Renal pelvis (tissue), 1 donor: ENCODE measurements at regions not wholly inside any gene's neighbourhood (a gene's known extent, or its start where the extent isn't known, plus 50 kb on each side); places are given as distances from the start of the nearest gene placed in this dataset.

Experiments used
- DNase-seq: peaks from one replicate; pipeline ENCODE4 v3.0.0-alpha.2; 2013

DNA sequence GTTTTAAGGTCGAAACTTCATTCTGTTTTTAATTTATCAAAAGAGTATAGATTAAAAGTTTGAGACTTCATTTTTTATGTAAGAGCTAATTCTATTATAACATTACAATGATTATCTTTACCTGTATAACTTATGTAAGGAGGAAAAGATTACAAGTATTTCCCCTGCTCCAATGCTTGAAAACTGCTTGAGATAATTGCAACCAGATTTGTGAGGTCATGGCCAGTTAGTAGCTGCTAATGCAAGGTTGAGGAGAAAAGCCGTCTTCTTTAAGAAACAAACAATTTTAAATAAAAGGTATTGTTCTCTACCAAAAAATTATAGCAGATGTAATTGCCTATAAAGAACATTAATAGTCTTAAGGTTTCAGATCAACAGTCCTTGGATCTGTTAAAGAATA is 208.3 kb upstream of the UBE2E2 start:
- no peak for DNase-seq

DNA sequence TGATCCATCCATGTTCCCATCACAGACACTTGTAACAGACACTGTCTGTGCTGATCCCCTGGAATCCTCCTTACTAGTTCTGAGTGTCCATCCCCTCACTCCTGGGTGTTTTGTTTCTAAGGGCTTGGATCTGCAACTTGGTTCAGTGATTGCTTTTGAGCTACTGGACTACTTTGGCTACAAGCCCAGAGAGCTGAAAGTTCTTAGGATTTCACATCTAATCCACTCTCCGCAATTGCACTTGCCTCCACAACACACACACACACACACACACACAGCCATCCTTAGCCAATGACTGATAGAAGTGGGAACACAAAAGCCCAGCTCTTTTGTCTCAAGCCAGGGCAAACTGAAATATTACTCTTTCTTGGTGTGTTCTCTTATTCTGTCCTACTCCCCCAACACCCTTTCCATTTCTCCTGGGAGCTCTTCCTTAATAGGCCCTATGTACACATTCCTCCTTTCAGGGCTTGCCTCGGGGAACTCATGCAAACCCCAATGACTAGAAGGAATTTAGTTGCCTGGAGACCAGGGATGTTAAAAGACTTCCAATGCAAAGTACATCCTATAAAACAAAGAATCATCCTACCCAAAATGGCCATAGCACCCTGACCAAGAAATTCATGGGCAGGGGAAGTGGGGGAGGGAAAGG is 206.1 kb upstream of the UBE2E2 start:
- DNase-seq = no peak

DNA sequence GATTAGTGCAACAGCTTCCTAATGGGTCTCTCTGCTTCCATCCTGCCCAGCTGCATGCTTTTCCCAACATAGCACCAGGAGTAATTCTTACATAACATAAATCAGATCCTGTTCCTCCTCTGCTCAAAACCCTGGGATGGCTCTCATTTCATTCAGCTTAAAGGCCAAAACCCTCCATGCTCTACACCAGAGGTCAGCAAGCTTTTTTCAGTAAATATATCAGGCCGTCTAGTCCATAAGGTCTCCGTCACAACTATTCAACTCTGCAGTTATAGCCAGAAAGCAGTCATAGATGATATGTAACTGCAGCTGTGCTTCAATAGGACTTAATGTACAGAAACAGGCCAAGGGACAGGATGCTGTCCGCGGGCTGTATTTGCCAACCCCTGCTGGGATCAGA is 202.8 kb upstream of the UBE2E2 start:
- peak; percentile 58 for DNase-seq

GRCh38 chr3:23002151-23002550 is 201.0 kb upstream of the UBE2E2 start:
- DNase-seq = no peak

- no peak for DNase-seq
These were observed 200.0 kb upstream of the UBE2E2 start for GRCh38 chr3:23002836-23003732.

- no peak for DNase-seq
These were observed 199.4 kb upstream of the UBE2E2 start for GRCh38 chr3:23003733-23004046.

GRCh38 chr3:23004971-23005370 is 198.2 kb upstream of the UBE2E2 start:
- DNase-seq = no peak

GRCh38 chr3:23017801-23018200 is 185.3 kb upstream of the UBE2E2 start:
- DNase-seq = no peak

GRCh38 chr3:23019596-23020300 is 183.4 kb upstream of the UBE2E2 start:
- no peak for DNase-seq

GRCh38 chr3:23028294-23028693 is 174.8 kb upstream of the UBE2E2 start:
- no peak for DNase-seq

- DNase-seq = no peak
These were observed 174.1 kb upstream of the UBE2E2 start for GRCh38 chr3:23029001-23029400.

GRCh38 chr3:23035927-23036640 is 167.0 kb upstream of the UBE2E2 start:
- no peak for DNase-seq

GRCh38 chr3:23036728-23037127 is 166.4 kb upstream of the UBE2E2 start:
- DNase-seq = no peak

- no peak for DNase-seq
These were observed 164.7 kb upstream of the UBE2E2 start for GRCh38 chr3:23038471-23038870.

DNA sequence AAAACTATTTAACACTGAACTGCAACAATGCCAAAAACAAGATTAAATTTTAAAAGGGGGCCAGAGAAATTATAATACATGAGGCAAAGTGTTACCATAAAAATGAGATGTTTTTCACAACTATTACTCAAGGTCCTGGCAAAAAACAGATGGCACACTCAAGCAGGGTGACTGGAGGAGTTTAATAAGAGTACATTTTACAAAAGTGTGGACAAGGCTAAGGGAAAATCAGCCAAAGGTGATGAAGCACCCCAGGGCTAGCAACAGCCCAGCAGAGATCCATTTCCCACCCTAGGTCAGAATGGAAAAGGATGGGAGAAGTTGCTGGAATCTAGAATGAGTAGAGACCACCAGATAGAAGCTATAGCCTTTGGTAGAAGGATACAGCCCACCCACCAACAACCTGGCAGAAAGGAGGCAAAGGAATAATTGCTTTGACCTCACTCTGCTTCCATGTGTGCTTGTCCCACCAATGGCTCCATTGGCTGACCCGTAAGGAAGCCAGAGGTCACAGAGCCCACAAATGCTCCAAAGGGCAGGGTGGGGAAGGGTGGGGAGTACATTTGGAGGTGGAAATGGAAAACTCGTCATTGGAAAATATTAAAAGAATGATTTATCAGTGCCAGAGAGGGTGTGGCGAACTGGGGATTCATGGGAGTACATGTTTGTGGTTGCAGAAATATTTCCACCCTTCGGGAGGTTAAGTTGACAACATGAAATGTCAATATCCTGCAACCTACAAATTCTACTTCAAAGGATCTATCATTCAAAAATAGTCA is 161.0 kb upstream of the UBE2E2 start:
- DNase-seq = no peak

- no peak for DNase-seq
These were observed 158.7 kb upstream of the UBE2E2 start for GRCh38 chr3:23044463-23044862.

- DNase-seq = no peak
These were observed 156.6 kb upstream of the UBE2E2 start for GRCh38 chr3:23046536-23046935.

GRCh38 chr3:23051240-23052140 is 151.6 kb upstream of the UBE2E2 start:
- DNase-seq = no peak

DNA sequence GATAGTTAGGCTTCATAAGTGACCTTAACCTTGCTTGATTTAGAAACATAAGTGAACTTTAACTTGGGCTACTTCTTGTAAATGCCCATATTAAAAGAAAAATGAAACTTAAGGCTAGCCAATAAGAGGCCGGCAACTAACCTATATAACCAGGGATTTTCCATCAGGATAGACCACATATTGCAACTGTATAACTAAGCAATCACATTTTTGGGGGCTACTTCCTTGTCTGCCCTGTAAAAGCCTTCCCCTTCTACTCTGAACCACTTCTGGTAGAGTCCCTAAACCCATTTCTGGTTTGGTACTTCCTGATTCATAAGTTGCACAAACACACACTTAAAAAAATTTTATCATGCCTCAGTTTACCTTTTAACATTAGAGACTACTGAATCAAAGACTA is 150.9 kb upstream of the UBE2E2 start:
- no peak for DNase-seq

- DNase-seq = no peak
These were observed 150.5 kb upstream of the UBE2E2 start for GRCh38 chr3:23052620-23053019.
